ENCODE measurements at regions not wholly inside any gene's neighbourhood (a gene's known extent, or its start where the extent isn't known, plus 50 kb on each side); places are given as distances from the start of the nearest gene placed in this dataset.

DNA sequence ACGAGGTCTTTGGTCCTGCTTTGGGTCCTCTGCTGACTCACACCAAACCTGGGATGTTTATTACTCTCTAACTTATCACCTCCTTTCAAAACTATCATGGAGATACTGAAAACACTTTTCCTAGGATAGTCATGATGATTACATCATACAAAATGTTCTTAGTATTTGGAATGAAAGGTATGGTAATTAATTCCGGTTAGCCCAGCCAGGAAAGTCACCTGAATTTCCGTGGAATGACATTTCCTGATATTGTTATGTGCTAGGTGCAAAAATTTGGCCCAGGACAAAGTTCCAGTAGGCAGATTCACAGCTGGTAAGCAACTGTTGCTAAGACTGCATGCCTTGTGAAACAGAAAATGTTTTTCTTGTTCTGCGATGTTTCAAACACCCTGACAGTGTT lies 203.4 kb downstream of the ZNF648 start:
- no peak for DNase-seq (ENCODE audit: low spot score)
